ENCODE measurements at regions not wholly inside any gene's neighbourhood (a gene's known extent, or its start where the extent isn't known, plus 50 kb on each side); places are given as distances from the start of the nearest gene placed in this dataset.

- no peak for DNase-seq
- no peaks in the 10 kb centered on the region for H3K36me3 ChIP-seq (ENCODE audit: insufficient read depth, low read length)
- H3K4me3 ChIP-seq (ENCODE audit: low read length): no peak overlapping the region
- POLR2A ChIA-PET: no interaction called here
- Mint-ChIP-seq H3K4me1 (no peaks in the 10 kb centered on the region), H3K27ac (no peak overlapping the region), H3K9me3 (peaks cover 2 to 9% (median 8%) of the 10 kb centered on the region in 5 donors), H3K4me3 (no peak overlapping the region), H3K27me3 (peaks cover 0 to 2% of the 10 kb centered on the region in 2 donors), H3K36me3 (peaks cover 0 to 15% (median 0%) of the 10 kb centered on the region in 3 donors)
- H3K4me1 ChIP-seq (ENCODE audit: insufficient read depth, low read length): no peaks in the 10 kb centered on the region
- H3K27ac ChIP-seq (ENCODE audit: low read depth, low read length): no peak overlapping the region
- H3K27me3 ChIP-seq (ENCODE audit: insufficient read depth, low read length, poor library complexity, severe bottlenecking): no peaks in the 10 kb centered on the region
- CTCF ChIA-PET: no interaction called here
- no peaks in the 10 kb centered on the region for H3K9me3 ChIP-seq (ENCODE audit: low read length)
Observed at GRCh38 chr3:177893331-177893730, 642.9 kb upstream of the KCNMB2 start.

DNA sequence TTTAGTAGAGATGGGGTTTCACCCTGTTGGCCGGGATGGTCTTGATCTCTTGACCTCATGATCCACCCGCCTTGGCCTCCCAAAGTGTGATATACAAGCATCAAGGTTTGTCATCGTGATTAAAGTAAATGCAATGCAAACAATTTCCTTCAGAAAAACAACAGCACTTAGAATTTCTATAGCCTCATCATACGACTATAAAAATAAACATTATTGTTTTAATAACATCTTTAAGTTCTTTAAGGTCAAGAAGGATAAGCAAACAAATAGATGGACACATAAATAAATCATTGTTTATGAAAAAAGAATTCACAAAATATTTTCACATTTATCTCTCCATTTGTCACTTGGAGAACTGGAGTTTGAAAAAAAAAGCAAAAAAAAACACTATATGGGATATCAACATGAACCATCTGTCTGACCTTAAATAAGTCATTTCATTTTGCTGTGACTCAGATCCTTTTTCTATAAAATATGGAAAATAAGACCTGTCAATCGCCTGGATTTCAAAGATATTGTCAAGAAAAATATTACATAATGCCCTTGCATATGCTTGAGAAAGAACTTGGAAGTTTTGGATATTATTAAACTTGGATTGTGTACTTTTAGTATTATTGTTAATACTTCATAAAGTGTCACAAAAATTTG is 642.0 kb upstream of the KCNMB2 start:
- Mint-ChIP-seq H3K27ac (no peak overlapping the region), H3K36me3 (peaks cover 0 to 15% (median 0%) of the 10 kb centered on the region in 3 donors), H3K27me3 (peaks cover 0 to 4% of the 10 kb centered on the region in 2 donors), H3K9me3 (peaks cover 2 to 12% (median 8%) of the 10 kb centered on the region in 5 donors), H3K4me1 (no peaks in the 10 kb centered on the region), H3K4me3 (no peak overlapping the region)
- Histone ChIP-seq H3K9me3 (ENCODE audit: low read length) (no peaks in the 10 kb centered on the region), H3K4me3 (ENCODE audit: low read length) (no peak overlapping the region), H3K4me1 (ENCODE audit: insufficient read depth, low read length) (no peaks in the 10 kb centered on the region), H3K27me3 (ENCODE audit: insufficient read depth, low read length, poor library complexity, severe bottlenecking) (no peaks in the 10 kb centered on the region), H3K27ac (ENCODE audit: low read depth, low read length) (no peak overlapping the region), H3K36me3 (ENCODE audit: insufficient read depth, low read length) (no peaks in the 10 kb centered on the region)
- POLR2A ChIA-PET: no interaction called here
- DNase-seq: no peak
- CTCF ChIA-PET: no interaction called here

- ChIA-PET POLR2A (no interaction called here), CTCF (no interaction called here)
- Histone ChIP-seq H3K27me3 (ENCODE audit: insufficient read depth, low read length, poor library complexity, severe bottlenecking) (no peaks in the 10 kb centered on the region), H3K27ac (ENCODE audit: low read depth, low read length) (no peak overlapping the region), H3K9me3 (ENCODE audit: low read length) (no peaks in the 10 kb centered on the region), H3K4me3 (ENCODE audit: low read length) (no peak overlapping the region), H3K4me1 (ENCODE audit: insufficient read depth, low read length) (no peaks in the 10 kb centered on the region), H3K36me3 (ENCODE audit: insufficient read depth, low read length) (no peaks in the 10 kb centered on the region)
- Mint-ChIP-seq H3K4me3 (no peak overlapping the region), H3K4me1 (no peaks in the 10 kb centered on the region), H3K36me3 (peaks cover 3 to 22% (median 3%) of the 10 kb centered on the region in 3 donors), H3K27me3 (peaks cover 0 to 4% of the 10 kb centered on the region in 2 donors), H3K27ac (no peak overlapping the region), H3K9me3 (peaks cover 12 to 25% (median 19%) of the 10 kb centered on the region in 5 donors)
- no peak for DNase-seq
Observed at GRCh38 chr3:177898185-177898584, 638.1 kb upstream of the KCNMB2 start.

DNA sequence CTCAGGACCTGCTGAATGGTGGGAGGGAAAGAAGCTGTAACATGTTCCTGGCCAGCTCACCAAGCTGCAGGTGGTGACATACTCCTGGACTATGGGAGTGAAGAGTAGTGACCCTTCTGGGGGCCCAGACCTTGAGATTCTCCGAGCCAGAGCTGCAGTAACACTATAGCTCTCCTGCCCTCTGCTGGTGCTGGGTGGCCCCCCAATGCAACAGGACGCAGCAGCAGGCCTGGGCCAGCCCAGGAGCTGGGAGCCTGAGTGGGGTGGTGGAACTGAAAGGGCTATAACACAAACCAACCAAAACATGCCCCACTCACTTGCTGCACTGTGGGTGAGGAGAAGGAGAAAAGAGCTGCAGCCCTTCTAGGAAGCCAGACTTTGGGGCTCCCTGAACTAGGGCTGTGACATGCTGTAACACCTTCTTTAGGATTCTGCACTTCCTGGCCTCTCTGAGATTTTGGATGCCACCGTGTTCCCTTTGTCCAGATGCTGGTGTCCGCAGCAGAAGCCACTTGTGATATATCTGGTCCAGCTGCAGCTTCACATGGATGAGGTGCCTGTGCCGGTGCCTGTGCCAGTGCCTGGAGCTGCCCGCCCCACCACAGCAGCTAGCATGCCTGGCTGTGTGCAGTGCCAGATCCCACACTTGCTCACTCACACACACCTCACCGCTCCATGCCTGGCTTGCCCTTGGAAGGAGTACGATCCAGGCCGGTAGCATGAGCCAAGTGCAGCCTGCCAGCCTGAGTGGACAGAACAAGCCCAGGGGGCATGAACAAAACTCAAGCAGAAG is 636.8 kb upstream of the KCNMB2 start:
- Mint-ChIP-seq H3K4me1 (no peaks in the 10 kb centered on the region), H3K9me3 (peaks cover 12 to 25% (median 19%) of the 10 kb centered on the region in 5 donors), H3K27me3 (peaks cover 0 to 4% of the 10 kb centered on the region in 2 donors), H3K36me3 (peaks cover 3 to 22% (median 3%) of the 10 kb centered on the region in 3 donors), H3K27ac (no peak overlapping the region), H3K4me3 (peak overlapping the region in 1 of 7 donors; percentile 63)
- Histone ChIP-seq H3K27me3 (ENCODE audit: insufficient read depth, low read length, poor library complexity, severe bottlenecking) (no peaks in the 10 kb centered on the region), H3K4me3 (ENCODE audit: low read length) (no peak overlapping the region), H3K4me1 (ENCODE audit: insufficient read depth, low read length) (no peaks in the 10 kb centered on the region), H3K9me3 (ENCODE audit: low read length) (no peaks in the 10 kb centered on the region), H3K27ac (ENCODE audit: low read depth, low read length) (no peak overlapping the region), H3K36me3 (ENCODE audit: insufficient read depth, low read length) (no peaks in the 10 kb centered on the region)
- CTCF ChIA-PET: no interaction called here
- POLR2A ChIA-PET: no interaction called here
- no peak for DNase-seq

GRCh38 chr3:177902876-177903275 is 633.4 kb upstream of the KCNMB2 start:
- no peak for DNase-seq
- peak overlapping the region in 1 of 8 donors; percentile 7 for H3K27ac Mint-ChIP-seq
- Histone ChIP-seq H3K27me3 (ENCODE audit: insufficient read depth, low read length, poor library complexity, severe bottlenecking) (no peaks in the 10 kb centered on the region), H3K4me1 (ENCODE audit: insufficient read depth, low read length) (no peaks in the 10 kb centered on the region), H3K9me3 (ENCODE audit: low read length) (no peaks in the 10 kb centered on the region), H3K4me3 (ENCODE audit: low read length) (no peak overlapping the region), H3K27ac (ENCODE audit: low read depth, low read length) (no peak overlapping the region), H3K36me3 (ENCODE audit: insufficient read depth, low read length) (no peaks in the 10 kb centered on the region)
- H3K4me3 Mint-ChIP-seq: no peak overlapping the region
- peaks cover 0 to 3% of the 10 kb centered on the region in 2 donors for H3K27me3 Mint-ChIP-seq
- ChIA-PET CTCF (no interaction called here), POLR2A (no interaction called here)
- H3K36me3 Mint-ChIP-seq: peaks cover 3 to 11% (median 3%) of the 10 kb centered on the region in 3 donors
- peaks cover 9 to 20% (median 13%) of the 10 kb centered on the region in 5 donors for H3K9me3 Mint-ChIP-seq
- no peaks in the 10 kb centered on the region for H3K4me1 Mint-ChIP-seq

- POLR2A ChIA-PET: no interaction called here
- Mint-ChIP-seq H3K4me1 (no peaks in the 10 kb centered on the region), H3K27ac (no peak overlapping the region), H3K4me3 (no peak overlapping the region), H3K36me3 (peaks cover 3 to 7% (median 4%) of the 10 kb centered on the region in 3 donors), H3K9me3 (peaks cover 9 to 12% (median 10%) of the 10 kb centered on the region in 5 donors), H3K27me3 (no peaks in the 10 kb centered on the region)
- DNase-seq: no peak
- Histone ChIP-seq H3K4me1 (ENCODE audit: insufficient read depth, low read length) (no peaks in the 10 kb centered on the region), H3K36me3 (ENCODE audit: insufficient read depth, low read length) (no peaks in the 10 kb centered on the region), H3K27ac (ENCODE audit: low read depth, low read length) (no peak overlapping the region), H3K4me3 (ENCODE audit: low read length) (no peak overlapping the region), H3K9me3 (ENCODE audit: low read length) (no peaks in the 10 kb centered on the region), H3K27me3 (ENCODE audit: insufficient read depth, low read length, poor library complexity, severe bottlenecking) (no peaks in the 10 kb centered on the region)
- CTCF ChIA-PET: no interaction called here
Observed at GRCh38 chr3:177904621-177905020, 631.6 kb upstream of the KCNMB2 start.

- Mint-ChIP-seq H3K4me3 (no peak overlapping the region), H3K9me3 (peaks cover under 1 to 4% (median 2%) of the 10 kb centered on the region in 5 donors), H3K27me3 (no peaks in the 10 kb centered on the region), H3K4me1 (no peaks in the 10 kb centered on the region), H3K36me3 (peaks cover 0 to 3% (median 2%) of the 10 kb centered on the region in 3 donors), H3K27ac (no peak overlapping the region)
- ChIA-PET CTCF (no interaction called here), POLR2A (no interaction called here)
- H3K36me3 ChIP-seq (ENCODE audit: insufficient read depth, low read length): no peaks in the 10 kb centered on the region
- no peak for DNase-seq
- H3K27me3 ChIP-seq (ENCODE audit: insufficient read depth, low read length, poor library complexity, severe bottlenecking): no peaks in the 10 kb centered on the region
- no peak overlapping the region for H3K4me3 ChIP-seq (ENCODE audit: low read length)
- H3K27ac ChIP-seq (ENCODE audit: low read depth, low read length): no peak overlapping the region
- H3K9me3 ChIP-seq (ENCODE audit: low read length): no peaks in the 10 kb centered on the region
- H3K4me1 ChIP-seq (ENCODE audit: insufficient read depth, low read length): no peaks in the 10 kb centered on the region
Observed at GRCh38 chr3:177905173-177906125, 630.8 kb upstream of the KCNMB2 start.

DNA sequence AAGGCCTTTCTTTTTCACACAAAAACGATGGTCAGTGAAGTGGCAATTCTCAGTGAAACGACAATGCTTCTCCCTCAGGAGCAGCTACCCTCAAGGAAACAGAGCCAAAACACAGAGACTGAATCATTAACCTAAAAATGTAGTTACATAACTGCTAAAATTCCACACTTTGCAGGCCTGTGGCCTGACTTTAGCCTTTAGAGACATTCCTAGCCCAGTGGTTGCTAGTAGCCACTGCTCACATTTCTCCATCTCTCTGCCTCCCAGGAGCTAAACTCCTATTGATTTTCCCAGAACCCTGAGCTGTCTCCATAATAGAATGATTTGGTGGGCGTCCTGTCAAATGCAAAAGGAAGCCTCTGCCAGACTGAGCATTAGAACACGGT is 630.1 kb upstream of the KCNMB2 start:
- Histone ChIP-seq H3K4me3 (ENCODE audit: low read length) (no peak overlapping the region), H3K36me3 (ENCODE audit: insufficient read depth, low read length) (no peaks in the 10 kb centered on the region), H3K4me1 (ENCODE audit: insufficient read depth, low read length) (no peaks in the 10 kb centered on the region), H3K27ac (ENCODE audit: low read depth, low read length) (no peak overlapping the region), H3K9me3 (ENCODE audit: low read length) (no peaks in the 10 kb centered on the region), H3K27me3 (ENCODE audit: insufficient read depth, low read length, poor library complexity, severe bottlenecking) (no peaks in the 10 kb centered on the region)
- H3K9me3 Mint-ChIP-seq: peaks cover 0 to 2% (median 0%) of the 10 kb centered on the region in 5 donors
- CTCF ChIA-PET: no interaction called here
- H3K27ac Mint-ChIP-seq: no peak overlapping the region
- H3K4me3 Mint-ChIP-seq: no peak overlapping the region
- no peak for DNase-seq
- POLR2A ChIA-PET: no interaction called here
- peaks cover 0 to 2% (median 0%) of the 10 kb centered on the region in 3 donors for H3K36me3 Mint-ChIP-seq
- H3K4me1 Mint-ChIP-seq: no peaks in the 10 kb centered on the region
- no peaks in the 10 kb centered on the region for H3K27me3 Mint-ChIP-seq

Measured in CD8-positive, alpha-beta memory T cell (primary cell).